OCI-LY7 (cell line): ENCODE measurements at regions not wholly inside any gene's neighbourhood (a gene's known extent, or its start where the extent isn't known, plus 50 kb on each side); places are given as distances from the start of the nearest gene placed in this dataset.

Experiments
- EZH2phosphoT487 ChIP-seq: fragments of 200-600 bp; sonication (generic); IDR thresholded peaks from 2 replicates; pipeline ENCODE4 v1.6.1; 2018; ENCODE audit warnings: low read depth, borderline replicate concordance, mild to moderate bottlenecking, mixed run types, antibody characterized with exemption, low read length, moderate library complexity, mixed read lengths
- TF ChIP-seq, protein P1 (sequence below): fragments of 200-600 bp; sonication (generic); conservative IDR thresholded peaks from 2 replicates; pipeline ENCODE4 v1.5.1; 2014; ENCODE audit warnings: mild to moderate bottlenecking, antibody characterized with exemption, low read length, moderate library complexity, mixed read lengths

- TF ChIP-seq, protein P1, sequence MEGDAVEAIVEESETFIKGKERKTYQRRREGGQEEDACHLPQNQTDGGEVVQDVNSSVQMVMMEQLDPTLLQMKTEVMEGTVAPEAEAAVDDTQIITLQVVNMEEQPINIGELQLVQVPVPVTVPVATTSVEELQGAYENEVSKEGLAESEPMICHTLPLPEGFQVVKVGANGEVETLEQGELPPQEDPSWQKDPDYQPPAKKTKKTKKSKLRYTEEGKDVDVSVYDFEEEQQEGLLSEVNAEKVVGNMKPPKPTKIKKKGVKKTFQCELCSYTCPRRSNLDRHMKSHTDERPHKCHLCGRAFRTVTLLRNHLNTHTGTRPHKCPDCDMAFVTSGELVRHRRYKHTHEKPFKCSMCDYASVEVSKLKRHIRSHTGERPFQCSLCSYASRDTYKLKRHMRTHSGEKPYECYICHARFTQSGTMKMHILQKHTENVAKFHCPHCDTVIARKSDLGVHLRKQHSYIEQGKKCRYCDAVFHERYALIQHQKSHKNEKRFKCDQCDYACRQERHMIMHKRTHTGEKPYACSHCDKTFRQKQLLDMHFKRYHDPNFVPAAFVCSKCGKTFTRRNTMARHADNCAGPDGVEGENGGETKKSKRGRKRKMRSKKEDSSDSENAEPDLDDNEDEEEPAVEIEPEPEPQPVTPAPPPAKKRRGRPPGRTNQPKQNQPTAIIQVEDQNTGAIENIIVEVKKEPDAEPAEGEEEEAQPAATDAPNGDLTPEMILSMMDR = no peak
- no peak for TF ChIP-seq EZH2phosphoT487
Observed at GRCh38 chr6:112831022-112831421, 483.9 kb downstream of the RFPL4B start.
